ENCODE measurements at regions not wholly inside any gene's neighbourhood (a gene's known extent, or its start where the extent isn't known, plus 50 kb on each side); places are given as distances from the start of the nearest gene placed in this dataset.

DNA sequence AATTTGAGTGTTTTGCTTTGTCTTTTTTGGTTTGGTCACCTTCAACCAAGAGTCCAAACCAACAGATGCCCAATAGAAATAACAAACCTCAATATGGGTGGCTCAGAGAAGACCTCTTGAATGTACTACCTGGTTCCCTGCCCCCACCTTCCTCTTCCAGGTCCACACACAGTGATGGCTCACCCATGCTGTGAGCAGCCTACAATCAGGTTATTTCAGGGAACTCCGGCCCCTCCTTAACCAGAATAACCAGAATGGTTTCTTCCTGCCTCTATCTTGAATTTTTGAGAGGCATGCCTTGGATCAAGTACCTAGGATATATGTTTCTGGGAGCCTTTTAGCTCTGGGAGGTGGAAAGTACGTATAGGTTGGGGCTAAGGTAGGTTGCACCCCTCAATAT, 327.1 kb upstream of the PRDM1 start:
- H3K4me3 ChIP-seq (ENCODE audit: low read depth, low read length) = no peak overlapping the region
- no peak for DNase-seq (ENCODE audit: low read depth)
- TF ChIP-seq, protein P1, sequence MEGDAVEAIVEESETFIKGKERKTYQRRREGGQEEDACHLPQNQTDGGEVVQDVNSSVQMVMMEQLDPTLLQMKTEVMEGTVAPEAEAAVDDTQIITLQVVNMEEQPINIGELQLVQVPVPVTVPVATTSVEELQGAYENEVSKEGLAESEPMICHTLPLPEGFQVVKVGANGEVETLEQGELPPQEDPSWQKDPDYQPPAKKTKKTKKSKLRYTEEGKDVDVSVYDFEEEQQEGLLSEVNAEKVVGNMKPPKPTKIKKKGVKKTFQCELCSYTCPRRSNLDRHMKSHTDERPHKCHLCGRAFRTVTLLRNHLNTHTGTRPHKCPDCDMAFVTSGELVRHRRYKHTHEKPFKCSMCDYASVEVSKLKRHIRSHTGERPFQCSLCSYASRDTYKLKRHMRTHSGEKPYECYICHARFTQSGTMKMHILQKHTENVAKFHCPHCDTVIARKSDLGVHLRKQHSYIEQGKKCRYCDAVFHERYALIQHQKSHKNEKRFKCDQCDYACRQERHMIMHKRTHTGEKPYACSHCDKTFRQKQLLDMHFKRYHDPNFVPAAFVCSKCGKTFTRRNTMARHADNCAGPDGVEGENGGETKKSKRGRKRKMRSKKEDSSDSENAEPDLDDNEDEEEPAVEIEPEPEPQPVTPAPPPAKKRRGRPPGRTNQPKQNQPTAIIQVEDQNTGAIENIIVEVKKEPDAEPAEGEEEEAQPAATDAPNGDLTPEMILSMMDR (IDR thresholded peaks at IDR 0.05; ENCODE audit: low read depth, low read length, missing control alignments) = no peak

DNA sequence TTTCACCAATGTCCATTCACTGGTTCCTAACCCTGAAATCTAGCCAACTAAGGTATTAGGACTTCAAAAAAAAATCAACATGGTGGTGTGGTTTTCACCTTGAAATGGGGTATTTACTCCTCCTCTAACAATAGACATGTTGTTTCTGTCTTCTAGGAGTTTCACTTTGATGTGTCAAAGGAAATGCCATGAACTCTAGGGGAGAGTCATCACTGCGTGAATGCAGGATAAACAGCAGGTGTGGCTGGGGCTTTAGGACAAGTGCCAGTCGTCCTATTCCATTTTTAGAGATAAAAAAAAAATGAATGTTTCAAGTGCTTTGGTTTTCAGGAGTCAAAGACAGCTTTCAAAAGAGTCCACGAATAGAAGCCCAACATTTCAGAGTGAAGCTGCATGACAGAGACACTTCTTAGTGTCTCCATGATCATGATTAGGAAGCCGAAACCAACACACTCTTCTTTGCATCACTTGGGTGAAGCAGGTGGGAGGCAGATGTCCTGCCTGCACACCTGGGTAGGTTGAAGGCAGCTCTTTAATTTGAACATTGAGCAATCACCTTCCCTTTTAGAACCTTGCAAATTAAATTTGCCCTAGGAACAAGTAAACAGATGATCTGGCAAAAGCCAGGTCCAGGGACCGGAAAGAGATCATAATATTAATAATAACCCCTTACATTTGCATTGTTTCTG, 328.5 kb upstream of the PRDM1 start:
- peak; percentile 67 for DNase-seq (ENCODE audit: low read depth)
- TF ChIP-seq, protein P1 (IDR thresholded peaks at IDR 0.05; ENCODE audit: low read depth, low read length, missing control alignments) = no peak
- no peak overlapping the region for H3K4me3 ChIP-seq (ENCODE audit: low read depth, low read length)

DNA sequence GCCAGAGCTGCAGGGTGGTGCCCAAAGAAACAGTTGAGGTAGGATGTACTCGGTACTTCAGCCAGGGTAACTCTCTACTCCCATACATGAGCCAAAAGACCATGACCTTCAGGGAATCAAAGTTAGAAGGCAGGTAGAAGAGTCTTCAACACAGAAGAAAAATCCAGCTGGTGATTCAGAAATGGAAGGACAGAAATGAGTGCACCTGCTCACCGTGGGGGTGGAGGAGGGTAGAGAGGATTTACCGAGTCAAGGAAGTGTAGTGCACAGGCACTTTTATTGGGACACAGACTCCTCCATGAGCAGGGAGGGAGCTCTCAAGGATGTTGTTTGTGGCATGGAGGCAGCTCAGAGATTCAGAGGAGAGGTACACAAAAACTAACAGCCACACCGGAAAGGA, 330.3 kb upstream of the PRDM1 start:
- no peak for DNase-seq (ENCODE audit: low read depth)
- TF ChIP-seq, protein P1 (IDR thresholded peaks at IDR 0.05; ENCODE audit: low read depth, low read length, missing control alignments) = no peak
- no peak overlapping the region for H3K4me3 ChIP-seq (ENCODE audit: low read depth, low read length)

DNA sequence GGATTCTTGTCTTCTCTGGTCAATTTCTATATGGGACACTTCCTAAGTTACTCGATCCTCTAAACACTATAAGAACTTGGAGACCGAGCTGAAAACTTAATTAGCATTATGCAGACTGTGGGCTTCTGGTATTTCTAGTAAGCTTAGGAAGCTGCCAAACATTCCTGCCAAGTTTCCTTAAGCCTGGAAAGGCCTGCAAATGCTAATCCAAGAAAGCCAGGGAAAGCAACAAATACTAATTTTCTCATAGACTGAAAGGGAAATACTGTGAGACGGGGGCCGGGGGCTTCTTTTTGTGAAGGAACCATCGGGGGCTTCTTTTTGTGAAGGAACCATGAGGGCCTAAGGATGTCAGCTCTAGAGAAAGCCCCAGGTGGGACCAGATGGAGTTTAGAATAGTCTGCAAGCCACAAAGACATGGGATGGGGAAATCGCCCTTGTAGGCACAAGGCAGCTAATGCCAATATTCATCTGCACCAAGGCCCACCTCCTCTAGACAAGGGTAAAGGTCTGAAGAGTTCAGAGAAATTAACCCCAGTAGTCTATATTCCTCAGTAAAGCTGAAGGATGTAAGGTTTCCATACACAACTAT, 332.4 kb upstream of the PRDM1 start:
- H3K4me3 ChIP-seq (ENCODE audit: low read depth, low read length) = no peak overlapping the region
- TF ChIP-seq, protein P1 (IDR thresholded peaks at IDR 0.05; ENCODE audit: low read depth, low read length, missing control alignments) = no peak
- DNase-seq (ENCODE audit: low read depth) = no peak

DNA sequence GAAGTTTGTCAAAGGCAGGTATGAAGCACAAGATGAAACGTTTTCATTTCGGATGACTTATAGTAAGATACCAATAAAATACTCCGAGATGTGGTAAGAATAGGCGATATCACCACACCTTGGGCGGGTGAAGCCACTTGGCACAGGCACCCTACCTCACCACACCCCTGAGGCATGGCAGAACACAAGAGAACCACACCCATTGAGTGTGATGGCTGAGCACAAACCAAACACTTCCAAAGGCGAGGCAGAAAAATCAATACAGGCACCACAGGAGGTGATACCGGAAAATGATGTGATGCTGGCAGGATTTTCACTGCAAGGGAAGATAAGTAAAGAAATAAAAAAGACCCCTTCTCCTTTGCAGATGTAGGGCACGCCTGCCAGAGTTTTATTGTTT, 332.9 kb upstream of the PRDM1 start:
- DNase-seq (ENCODE audit: low read depth) = no peak
- no peak overlapping the region for H3K4me3 ChIP-seq (ENCODE audit: low read depth, low read length)
- TF ChIP-seq, protein P1 (IDR thresholded peaks at IDR 0.05; ENCODE audit: low read depth, low read length, missing control alignments) = no peak

DNA sequence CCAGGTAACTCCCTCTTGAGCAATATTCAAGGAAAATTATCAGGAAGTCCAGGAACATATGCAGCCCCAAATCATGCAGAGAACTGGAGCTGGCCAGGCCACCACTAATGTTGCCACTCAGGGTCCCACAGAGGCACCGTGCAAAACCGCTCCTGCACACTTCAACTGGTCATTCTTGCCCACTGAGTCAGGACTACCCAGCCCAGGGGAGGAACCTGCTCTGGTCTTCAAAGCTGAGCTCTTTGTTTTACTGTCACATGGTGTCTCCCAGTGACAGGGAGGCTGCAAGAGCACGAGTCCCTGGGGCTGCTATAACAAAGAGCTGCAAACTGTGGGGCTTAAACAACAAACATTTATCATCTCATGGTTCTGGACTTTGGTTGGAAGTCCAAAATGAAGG, 336.0 kb upstream of the PRDM1 start:
- H3K4me3 ChIP-seq (ENCODE audit: low read depth, low read length) = no peak overlapping the region
- DNase-seq (ENCODE audit: low read depth) = no peak
- TF ChIP-seq, protein P1 (IDR thresholded peaks at IDR 0.05; ENCODE audit: low read depth, low read length, missing control alignments) = no peak

DNA sequence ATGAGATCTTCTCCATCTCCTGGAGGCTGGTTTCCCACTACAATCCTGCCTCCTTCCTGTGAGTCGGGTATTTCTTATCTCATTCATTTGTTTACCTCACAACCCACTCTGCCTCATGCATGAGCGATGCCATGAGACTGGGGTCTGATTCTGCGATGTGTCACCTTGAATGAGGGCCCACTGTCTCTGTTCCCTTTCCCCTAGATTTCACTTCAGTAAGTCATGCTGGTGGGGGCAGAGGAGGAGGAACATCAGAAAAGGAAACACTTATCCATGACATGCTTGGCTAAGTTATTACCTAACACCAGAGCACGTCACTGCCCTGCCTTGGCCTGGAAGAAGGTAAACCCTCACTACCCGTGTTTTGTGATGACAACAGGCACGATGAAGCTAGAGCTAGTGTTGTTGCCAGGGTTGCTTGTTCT, 337.4 kb upstream of the PRDM1 start:
- no peak overlapping the region for H3K4me3 ChIP-seq (ENCODE audit: low read depth, low read length)
- no peak for DNase-seq (ENCODE audit: low read depth)
- TF ChIP-seq, protein P1 (IDR thresholded peaks at IDR 0.05; ENCODE audit: low read depth, low read length, missing control alignments) = no peak

Data from GM12864 (cell line).